HL-60 (cell line): ENCODE measurements at regions not wholly inside any gene's neighbourhood (a gene's known extent, or its start where the extent isn't known, plus 50 kb on each side); places are given as distances from the start of the nearest gene placed in this dataset.

Experiments
- CTCF ChIP-seq: IDR thresholded peaks from one replicate; pipeline ENCODE4 v1.5.1; 2011; ENCODE audit warnings: low read length, control low read depth, inconsistent platforms; ENCODE audit not compliant: insufficient read depth
- SPI1 ChIP-seq: IDR thresholded peaks from 2 replicates; pipeline ENCODE4 v1.6.1; 2012; ENCODE audit warnings: low read depth, mild to moderate bottlenecking, borderline replicate concordance

- TF ChIP-seq CTCF = no peak
- no peak for TF ChIP-seq SPI1
These were observed 266.9 kb downstream of the CD109 start for GRCh38 chr6:73962884-73963283.
